K562 (cell line): ENCODE measurements at regions not wholly inside any gene's neighbourhood (a gene's known extent, or its start where the extent isn't known, plus 50 kb on each side); places are given as distances from the start of the nearest gene placed in this dataset.

Experiments
- EP300 ChIP-seq: IDR thresholded peaks from 2 replicates; pipeline ENCODE4 v1.6.1; 2012; ENCODE audit warnings: low read length, improper control_type of control experiment
- FOSL1 ChIP-seq: fragments of 200-800 bp; sonication (Bioruptor generic); conservative IDR thresholded peaks from 2 replicates; pipeline ENCODE4 v1.6.1; 2016; ENCODE audit warnings: missing genetic modification characterization, missing compliant biosample characterization
- MAFF ChIP-seq: IDR thresholded peaks from 2 replicates; pipeline ENCODE4 v1.6.1; 2012; ENCODE audit warnings: low read length, improper control_type of control experiment
- PHF20 ChIP-seq: fragments of 450-650 bp; IDR thresholded peaks from 2 replicates; pipeline ENCODE4 v1.6.1; 2018; ENCODE audit not compliant: partially characterized antibody
- POLR2AphosphoS5 ChIP-seq: IDR thresholded peaks from 2 replicates; pipeline ENCODE4 v1.6.1; 2011; ENCODE audit warnings: mild to moderate bottlenecking, low read depth, low read length, moderate library complexity; ENCODE audit not compliant: control insufficient read depth, insufficient read depth
- RB1 ChIP-seq: fragments of 450-650 bp; IDR thresholded peaks from 2 replicates; pipeline ENCODE4 v1.6.1; 2017; ENCODE audit warnings: low read depth, mild to moderate bottlenecking
- RCOR1 ChIP-seq, 2 experiments: IDR thresholded peaks; 2 replicates each; pipeline ENCODE4 v1.6.1; 2012; ENCODE audit warnings: low read depth in 2 of 2, low read length in 2 of 2, borderline replicate concordance in 1 of 2, improper control_type of control experiment in 1 of 2
- ZNF12 ChIP-seq: sonication (generic); formaldehyde crosslinking; IDR thresholded peaks from 2 replicates; pipeline ENCODE4 v1.4.0; 2020; ENCODE audit warnings: mild to moderate bottlenecking, missing genetic modification reagents
- ZNF232 ChIP-seq: sonication (generic); formaldehyde crosslinking; IDR thresholded peaks from 2 replicates; pipeline ENCODE4 v1.8.0; 2022; ENCODE audit warnings: mild to moderate bottlenecking, missing genetic modification reagents
- ZNF311 ChIP-seq: fragments of 250-450 bp; sonication (Bioruptor Pico); IDR thresholded peaks from 2 replicates; pipeline ENCODE4 v1.4.0; 2020; ENCODE audit warnings: mild to moderate bottlenecking, moderate library complexity
- TF ChIP-seq, protein P1 (sequence below): sonication (generic); formaldehyde crosslinking; IDR thresholded peaks from 2 replicates; pipeline ENCODE4 v1.8.1; 2023; ENCODE audit warnings: mild to moderate bottlenecking, missing genetic modification reagents, moderate library complexity
- TF ChIP-seq, protein P2 (sequence below), 3 experiments: IDR thresholded peaks in 2 of 3; conservative IDR thresholded peaks in 1 of 3; 2 replicates each; pipeline ENCODE4 v1.5.1; 2011 to 2012; ENCODE audit warnings: low read length in 3 of 3, mild to moderate bottlenecking in 3 of 3, control low read depth in 2 of 3, improper control_type of control experiment in 1 of 3, inconsistent platforms in 1 of 3, low read depth in 1 of 3, mixed read lengths in 1 of 3, moderate library complexity in 1 of 3; ENCODE audit not compliant: insufficient read depth in 2 of 3
- TF ChIP-seq, protein P3 (sequence below), 2 experiments: fragments of 450-650 bp in 1 of 2; sonication (generic) in 1 of 2; formaldehyde crosslinking; conservative IDR thresholded peaks; 2 replicates each; pipeline versions ENCODE4 v1.4.0 to v1.8.1; 2020 to 2022; ENCODE audit warnings: mild to moderate bottlenecking in 1 of 2, missing genetic modification reagents in 1 of 2
- TF ChIP-seq, protein P4 (sequence below), 2 experiments: fragments of 250-450 bp in 1 of 2; fragments of 450-650 bp in 1 of 2; sonication (Bioruptor Pico) in 1 of 2; IDR thresholded peaks; 2 replicates each; pipeline versions ENCODE4 v1.6.1 to v1.8.0; 2016 to 2021; ENCODE audit warnings: mild to moderate bottlenecking in 2 of 2, moderate library complexity in 2 of 2, missing compliant biosample characterization in 1 of 2, missing genetic modification characterization in 1 of 2

DNA sequence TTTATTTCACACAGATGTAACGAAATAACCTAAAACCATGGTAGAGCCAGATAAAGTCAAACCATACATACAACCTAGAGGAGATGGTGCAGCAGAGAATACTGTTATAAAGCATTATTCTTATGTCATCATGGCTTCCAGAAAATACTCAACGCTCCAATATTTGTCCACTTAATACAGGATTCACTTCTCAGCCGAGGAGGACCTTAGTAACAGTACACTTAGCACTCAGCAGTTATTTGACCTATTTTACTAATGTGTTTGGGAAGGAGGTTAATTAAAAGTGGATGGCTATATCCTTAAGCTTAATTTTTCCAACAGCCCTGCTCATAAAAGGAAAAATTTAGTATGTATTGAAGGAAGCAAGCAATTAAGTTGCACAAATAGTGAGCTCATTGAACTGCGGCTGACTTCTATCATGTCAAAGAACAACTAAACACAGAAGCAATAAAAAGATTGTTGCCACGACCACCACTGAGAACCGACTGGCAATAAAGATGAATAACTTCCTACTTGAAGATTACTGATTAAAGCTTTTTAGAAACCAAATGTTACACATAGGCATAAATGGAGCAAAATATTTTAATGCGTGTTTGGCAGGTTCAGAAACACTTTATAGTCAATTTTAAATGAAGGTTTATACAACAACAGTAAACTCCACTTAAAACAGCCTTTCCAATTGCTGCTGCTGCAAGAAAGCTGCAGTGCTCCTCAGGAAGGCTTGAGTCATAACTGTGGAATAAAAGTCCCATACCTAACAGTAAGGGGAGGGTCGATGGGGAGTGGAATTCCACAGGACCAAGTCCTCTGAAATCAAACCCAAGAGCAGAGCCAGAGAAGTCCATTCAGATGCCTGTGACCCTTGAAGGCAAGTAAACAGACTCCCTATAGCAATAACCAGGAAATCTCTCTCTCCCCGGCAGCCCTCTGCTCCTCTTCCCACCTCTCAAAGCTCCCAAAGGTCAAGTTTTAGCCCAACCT is 218.9 kb upstream of the CDKN3 start:
- TF ChIP-seq RB1: no peak
- TF ChIP-seq, protein P1, sequence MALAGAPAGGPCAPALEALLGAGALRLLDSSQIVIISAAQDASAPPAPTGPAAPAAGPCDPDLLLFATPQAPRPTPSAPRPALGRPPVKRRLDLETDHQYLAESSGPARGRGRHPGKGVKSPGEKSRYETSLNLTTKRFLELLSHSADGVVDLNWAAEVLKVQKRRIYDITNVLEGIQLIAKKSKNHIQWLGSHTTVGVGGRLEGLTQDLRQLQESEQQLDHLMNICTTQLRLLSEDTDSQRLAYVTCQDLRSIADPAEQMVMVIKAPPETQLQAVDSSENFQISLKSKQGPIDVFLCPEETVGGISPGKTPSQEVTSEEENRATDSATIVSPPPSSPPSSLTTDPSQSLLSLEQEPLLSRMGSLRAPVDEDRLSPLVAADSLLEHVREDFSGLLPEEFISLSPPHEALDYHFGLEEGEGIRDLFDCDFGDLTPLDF (CRISPR knock-in tag): no peak
- TF ChIP-seq POLR2AphosphoS5: no peak
- TF ChIP-seq ZNF232 (CRISPR knock-in tag): no peak
- TF ChIP-seq, protein P2, sequence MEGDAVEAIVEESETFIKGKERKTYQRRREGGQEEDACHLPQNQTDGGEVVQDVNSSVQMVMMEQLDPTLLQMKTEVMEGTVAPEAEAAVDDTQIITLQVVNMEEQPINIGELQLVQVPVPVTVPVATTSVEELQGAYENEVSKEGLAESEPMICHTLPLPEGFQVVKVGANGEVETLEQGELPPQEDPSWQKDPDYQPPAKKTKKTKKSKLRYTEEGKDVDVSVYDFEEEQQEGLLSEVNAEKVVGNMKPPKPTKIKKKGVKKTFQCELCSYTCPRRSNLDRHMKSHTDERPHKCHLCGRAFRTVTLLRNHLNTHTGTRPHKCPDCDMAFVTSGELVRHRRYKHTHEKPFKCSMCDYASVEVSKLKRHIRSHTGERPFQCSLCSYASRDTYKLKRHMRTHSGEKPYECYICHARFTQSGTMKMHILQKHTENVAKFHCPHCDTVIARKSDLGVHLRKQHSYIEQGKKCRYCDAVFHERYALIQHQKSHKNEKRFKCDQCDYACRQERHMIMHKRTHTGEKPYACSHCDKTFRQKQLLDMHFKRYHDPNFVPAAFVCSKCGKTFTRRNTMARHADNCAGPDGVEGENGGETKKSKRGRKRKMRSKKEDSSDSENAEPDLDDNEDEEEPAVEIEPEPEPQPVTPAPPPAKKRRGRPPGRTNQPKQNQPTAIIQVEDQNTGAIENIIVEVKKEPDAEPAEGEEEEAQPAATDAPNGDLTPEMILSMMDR (IDR thresholded peaks at IDR 0.05 in 2 of 3, conservative IDR thresholded peaks at IDR 0.05 in 1 of 3; ENCODE audit: insufficient read depth in 2 of 3, low read depth in 1 of 3, low read length in 3 of 3): no peak
- TF ChIP-seq MAFF: no peak
- no peak for TF ChIP-seq ZNF311 (CRISPR knock-in tag)
- no peak for TF ChIP-seq RCOR1 (IDR thresholded peaks at IDR 0.05; ENCODE audit: borderline replicate concordance in 1 of 2, low read depth in 2 of 2, low read length in 2 of 2)
- TF ChIP-seq EP300: no peak
- no peak for TF ChIP-seq FOSL1 (tag)
- TF ChIP-seq ZNF12: no peak
- no peak for TF ChIP-seq PHF20
- TF ChIP-seq, protein P3, sequence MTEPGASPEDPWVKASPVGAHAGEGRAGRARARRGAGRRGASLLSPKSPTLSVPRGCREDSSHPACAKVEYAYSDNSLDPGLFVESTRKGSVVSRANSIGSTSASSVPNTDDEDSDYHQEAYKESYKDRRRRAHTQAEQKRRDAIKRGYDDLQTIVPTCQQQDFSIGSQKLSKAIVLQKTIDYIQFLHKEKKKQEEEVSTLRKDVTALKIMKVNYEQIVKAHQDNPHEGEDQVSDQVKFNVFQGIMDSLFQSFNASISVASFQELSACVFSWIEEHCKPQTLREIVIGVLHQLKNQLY (CRISPR knock-in tag; conservative IDR thresholded peaks at IDR 0.05): no peak
- TF ChIP-seq, protein P4, sequence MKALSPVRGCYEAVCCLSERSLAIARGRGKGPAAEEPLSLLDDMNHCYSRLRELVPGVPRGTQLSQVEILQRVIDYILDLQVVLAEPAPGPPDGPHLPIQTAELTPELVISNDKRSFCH (CRISPR knock-in tag; IDR thresholded peaks at IDR 0.05): no peak
- TF ChIP-seq, protein P4 (tag; IDR thresholded peaks at IDR 0.05): no peak
